Testis (tissue), 2 donors: ENCODE measurements at regions not wholly inside any gene's neighbourhood (a gene's known extent, or its start where the extent isn't known, plus 50 kb on each side); places are given as distances from the start of the nearest gene placed in this dataset.

Source experiments
- CTCF ChIP-seq, 3 experiments: fragments of 450-650 bp in 2 of 3; fragments of 200-600 bp in 1 of 3; sonication (generic) in 1 of 3; IDR thresholded peaks; one replicate each; pipeline ENCODE4 v1.5.1; 2016 to 2019; ENCODE audit warnings: antibody characterized with exemption in 3 of 3, mild to moderate bottlenecking in 2 of 3, moderate library complexity in 1 of 3
- POLR2A ChIP-seq: fragments of 450-650 bp; IDR thresholded peaks from one replicate; pipeline ENCODE4 v1.6.1; 2017; ENCODE audit warnings: antibody characterized with exemption, mild to moderate bottlenecking, moderate library complexity

- TF ChIP-seq CTCF (IDR thresholded peaks at IDR 0.05) (no peak), POLR2A (no peak)
Observed at GRCh38 chr5:35345222-35345621, 114.9 kb upstream of the PRLR start.
